Right lung (tissue), 2 donors: ENCODE measurements at regions not wholly inside any gene's neighbourhood (a gene's known extent, or its start where the extent isn't known, plus 50 kb on each side); places are given as distances from the start of the nearest gene placed in this dataset.

Experiments used
- DNase-seq, 2 donors: peaks; one replicate each; pipeline ENCODE4 v3.0.0-alpha.2; 2013

- DNase-seq: no peak
These were observed 148.0 kb upstream of the CDH12 start for GRCh38 chr5:23001120-23001519.

- no peak for DNase-seq
These were observed 145.6 kb upstream of the CDH12 start for GRCh38 chr5:22998774-22999173.

GRCh38 chr5:22998362-22998761, 145.2 kb upstream of the CDH12 start:
- DNase-seq: no peak

GRCh38 chr5:22988937-22989336, 135.8 kb upstream of the CDH12 start:
- DNase-seq: no peak

- DNase-seq: no peak
These were observed 133.1 kb upstream of the CDH12 start for GRCh38 chr5:22986281-22986680.

GRCh38 chr5:22985446-22985845, 132.3 kb upstream of the CDH12 start:
- no peak for DNase-seq

- no peak for DNase-seq
These were observed 117.9 kb upstream of the CDH12 start for GRCh38 chr5:22970956-22971618.

GRCh38 chr5:22970491-22970890, 117.3 kb upstream of the CDH12 start:
- no peak for DNase-seq

GRCh38 chr5:22968386-22968785, 115.2 kb upstream of the CDH12 start:
- DNase-seq: no peak

GRCh38 chr5:22965960-22966359, 112.8 kb upstream of the CDH12 start:
- no peak for DNase-seq

GRCh38 chr5:22964632-22965031, 111.5 kb upstream of the CDH12 start:
- no peak for DNase-seq

- DNase-seq: no peak
These were observed 105.5 kb upstream of the CDH12 start for GRCh38 chr5:22958462-22959262.

- no peak for DNase-seq
These were observed 94.8 kb upstream of the CDH12 start for GRCh38 chr5:22947921-22948320.

- no peak for DNase-seq
These were observed 85.2 kb upstream of the CDH12 start for GRCh38 chr5:22938362-22938761.

- no peak for DNase-seq
These were observed 75.8 kb upstream of the CDH12 start for GRCh38 chr5:22928821-22929482.

GRCh38 chr5:22926574-22926973, 73.4 kb upstream of the CDH12 start:
- no peak for DNase-seq

GRCh38 chr5:22918511-22918910, 65.4 kb upstream of the CDH12 start:
- DNase-seq: no peak

GRCh38 chr5:22916393-22916792, 63.2 kb upstream of the CDH12 start:
- no peak for DNase-seq

GRCh38 chr5:22911019-22911418, 57.9 kb upstream of the CDH12 start:
- DNase-seq: no peak

GRCh38 chr5:22910523-22910922, 57.4 kb upstream of the CDH12 start:
- DNase-seq: no peak

- DNase-seq: no peak
These were observed 55.4 kb upstream of the CDH12 start for GRCh38 chr5:22908586-22908985.

- DNase-seq: no peak
These were observed 55.0 kb upstream of the CDH12 start for GRCh38 chr5:22908129-22908528.
